ENCODE measurements at regions not wholly inside any gene's neighbourhood (a gene's known extent, or its start where the extent isn't known, plus 50 kb on each side); places are given as distances from the start of the nearest gene placed in this dataset.

GRCh38 chr2:126269911-126270310 is 386.0 kb upstream of the GYPC start:
- no peak for TF ChIP-seq CTCF (IDR thresholded peaks at IDR 0.05)
- no peak for TF ChIP-seq POLR2A (IDR thresholded peaks at IDR 0.05)
